Activated CD8-positive, alpha-beta T cell treated with anti-CD3 and anti-CD28 coated beads for 36 hours (primary cell): ENCODE measurements at regions not wholly inside any gene's neighbourhood (a gene's known extent, or its start where the extent isn't known, plus 50 kb on each side); places are given as distances from the start of the nearest gene placed in this dataset.
"Not testable (repeated sequence)": the region's sequence is repeated elsewhere in the genome, so short reads cannot be mapped to it uniquely, and the experiment has no call there.

Source experiments
- ATAC-seq: fragments of 200-7000 bp; cut with Tn5 transposase; one replicate; pipeline ENCODE4 v1.10.0; 2021; ENCODE audit warnings: mild to moderate bottlenecking, moderate library complexity
- CTCF ChIA-PET: fragments of 350-600 bp; sonication (Branson Sonifier 250); formaldehyde crosslinking; loops from one replicate; lab custom pipeline; 2021; ENCODE audit warnings: antibody characterized with exemption; lab: Charles Lee
- POLR2A ChIA-PET: fragments of 350-600 bp; sonication (Branson Sonifier 250); formaldehyde crosslinking; loops from one replicate; lab custom pipeline; 2021; ENCODE audit warnings: antibody characterized with exemption; lab: Charles Lee
- DNase-seq: peaks from one replicate; pipeline ENCODE4 v3.0.0-alpha.2; 2020
- H3K27ac Mint-ChIP-seq: one replicate; pipeline ENCODE4 v1.8.0; 2021; ENCODE audit warnings: mild to moderate bottlenecking, mixed read lengths
- H3K27me3 Mint-ChIP-seq: one replicate; pipeline ENCODE4 v1.8.0; 2021; ENCODE audit warnings: mixed read lengths
- H3K36me3 Mint-ChIP-seq: one replicate; pipeline ENCODE4 v1.8.0; 2021; ENCODE audit warnings: low read depth, mixed read lengths
- H3K4me1 Mint-ChIP-seq: one replicate; pipeline ENCODE4 v1.8.0; 2021; ENCODE audit warnings: low read depth, mixed read lengths
- H3K4me3 Mint-ChIP-seq: one replicate; pipeline ENCODE4 v1.8.0; 2021; ENCODE audit warnings: mild to moderate bottlenecking, moderate library complexity, mixed read lengths
- H3K9me3 Mint-ChIP-seq: one replicate; pipeline ENCODE4 v1.8.0; 2021; ENCODE audit warnings: mixed read lengths
- intact Hi-C: fragments of 100-400 bp; cut with micrococcal nuclease; formaldehyde crosslinking; loops from one replicate; pipeline ENCODE4 v1.10.0; 2022
- TF ChIP-seq, protein P1 (sequence below): fragments of 200-600 bp; IDR thresholded peaks from one replicate; pipeline ENCODE4 v1.8.0; 2022; ENCODE audit warnings: antibody characterized with exemption, mild to moderate bottlenecking

DNA sequence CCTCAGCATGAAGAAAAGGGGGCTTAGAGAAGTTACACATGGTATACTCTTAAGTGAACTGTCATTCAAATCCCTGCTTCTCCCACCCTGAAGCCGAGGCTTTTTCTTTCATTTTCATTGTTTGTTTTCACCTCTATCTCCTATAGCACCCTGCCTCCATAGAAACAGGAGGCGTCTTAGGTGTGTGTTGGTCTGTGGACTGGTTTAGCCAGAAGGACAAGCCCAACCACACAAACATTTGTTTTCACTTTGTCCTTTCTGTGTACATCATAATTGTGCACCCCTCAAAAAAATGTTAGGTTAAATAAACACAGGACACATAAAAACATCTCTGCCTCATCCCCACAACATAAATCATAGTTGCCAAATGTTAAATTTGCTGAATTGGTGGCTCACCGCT lies 73.3 kb upstream of the UBE2E2 start:
- H3K27ac Mint-ChIP-seq, result no peak overlapping the region
- H3K27me3 Mint-ChIP-seq, result no peaks in the 10 kb centered on the region
- TF ChIP-seq, protein P1, sequence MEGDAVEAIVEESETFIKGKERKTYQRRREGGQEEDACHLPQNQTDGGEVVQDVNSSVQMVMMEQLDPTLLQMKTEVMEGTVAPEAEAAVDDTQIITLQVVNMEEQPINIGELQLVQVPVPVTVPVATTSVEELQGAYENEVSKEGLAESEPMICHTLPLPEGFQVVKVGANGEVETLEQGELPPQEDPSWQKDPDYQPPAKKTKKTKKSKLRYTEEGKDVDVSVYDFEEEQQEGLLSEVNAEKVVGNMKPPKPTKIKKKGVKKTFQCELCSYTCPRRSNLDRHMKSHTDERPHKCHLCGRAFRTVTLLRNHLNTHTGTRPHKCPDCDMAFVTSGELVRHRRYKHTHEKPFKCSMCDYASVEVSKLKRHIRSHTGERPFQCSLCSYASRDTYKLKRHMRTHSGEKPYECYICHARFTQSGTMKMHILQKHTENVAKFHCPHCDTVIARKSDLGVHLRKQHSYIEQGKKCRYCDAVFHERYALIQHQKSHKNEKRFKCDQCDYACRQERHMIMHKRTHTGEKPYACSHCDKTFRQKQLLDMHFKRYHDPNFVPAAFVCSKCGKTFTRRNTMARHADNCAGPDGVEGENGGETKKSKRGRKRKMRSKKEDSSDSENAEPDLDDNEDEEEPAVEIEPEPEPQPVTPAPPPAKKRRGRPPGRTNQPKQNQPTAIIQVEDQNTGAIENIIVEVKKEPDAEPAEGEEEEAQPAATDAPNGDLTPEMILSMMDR, result no peak
- POLR2A ChIA-PET, result no interaction called here
- no peaks in the 10 kb centered on the region for H3K36me3 Mint-ChIP-seq
- DNase-seq (no peak), ATAC-seq (no peak)
- intact Hi-C loops, result no loop called here
- no peaks in the 10 kb centered on the region for H3K9me3 Mint-ChIP-seq
- H3K4me3 Mint-ChIP-seq, result no peak overlapping the region
- CTCF ChIA-PET, result no interaction called here
- H3K4me1 Mint-ChIP-seq, result no peaks in the 10 kb centered on the region

DNA sequence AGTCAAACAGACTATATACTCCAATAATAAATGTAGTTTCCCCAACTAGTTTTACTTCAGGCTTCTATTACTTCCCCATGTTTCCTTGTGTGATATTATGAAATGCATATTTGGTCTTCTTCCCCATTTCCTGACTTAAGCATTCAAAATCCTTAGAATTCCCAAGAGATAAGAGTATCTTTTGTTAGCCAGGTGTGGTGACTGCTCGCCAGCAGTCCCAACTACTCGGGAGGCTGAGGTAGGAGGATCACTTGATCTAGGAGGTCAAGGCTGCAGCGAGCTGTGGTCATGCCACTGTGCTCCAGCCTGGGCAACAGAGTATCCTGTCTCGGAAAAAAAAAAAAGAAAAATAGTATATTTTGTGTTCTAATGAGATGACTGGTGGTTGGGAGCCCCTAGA lies 72.7 kb upstream of the UBE2E2 start:
- ATAC-seq (no peak), DNase-seq (no peak)
- ChIA-PET POLR2A (no interaction called here), CTCF (no interaction called here)
- Mint-ChIP-seq H3K27me3 (no peaks in the 10 kb centered on the region), H3K36me3 (no peaks in the 10 kb centered on the region), H3K9me3 (no peaks in the 10 kb centered on the region), H3K4me3 (no peak overlapping the region), H3K4me1 (no peaks in the 10 kb centered on the region), H3K27ac (no peak overlapping the region)
- intact Hi-C loops, result no loop called here
- TF ChIP-seq, protein P1, result no peak

DNA sequence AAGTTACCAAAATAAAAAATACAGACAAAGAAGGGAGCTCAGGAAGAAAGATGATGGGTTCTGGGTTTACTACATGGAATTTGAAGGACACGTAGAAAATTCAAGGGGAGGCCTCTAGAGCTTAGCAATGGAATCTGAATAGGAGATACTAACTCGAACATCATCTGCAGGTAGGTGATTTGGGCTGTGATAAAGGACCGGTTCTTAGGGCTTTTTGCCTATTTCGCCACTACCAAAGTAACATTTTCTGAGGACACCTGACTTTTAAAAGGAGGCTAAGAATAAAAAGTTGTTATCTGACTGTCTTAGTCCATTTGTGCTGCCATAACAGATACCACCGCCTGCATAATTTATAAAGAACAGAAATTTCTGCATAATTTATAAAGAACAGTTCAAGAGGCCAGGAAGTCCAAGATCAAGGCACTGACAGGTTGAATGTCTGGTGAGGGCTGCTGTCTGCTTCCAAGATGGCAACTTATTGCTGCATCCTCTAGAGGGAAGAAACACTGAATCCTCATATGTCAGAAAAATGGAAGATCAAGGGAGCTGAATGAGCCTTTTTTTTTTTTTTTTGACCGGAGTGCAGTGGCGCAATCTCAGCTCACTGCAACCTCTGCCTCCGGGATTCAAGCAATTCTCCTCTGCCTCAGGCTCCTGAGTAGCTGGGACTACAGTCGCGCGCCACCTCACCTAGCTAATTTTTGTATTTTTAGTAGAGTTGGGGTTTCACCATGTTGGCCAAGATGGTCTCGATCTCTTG lies 67.9 kb upstream of the UBE2E2 start:
- CTCF ChIA-PET, result no interaction called here
- TF ChIP-seq, protein P1, result no peak
- H3K27me3 Mint-ChIP-seq, result no peaks in the 10 kb centered on the region
- H3K27ac Mint-ChIP-seq, result no peak overlapping the region
- no peak for DNase-seq
- H3K4me3 Mint-ChIP-seq, result no peak overlapping the region
- no peaks in the 10 kb centered on the region for H3K4me1 Mint-ChIP-seq
- ATAC-seq, result no peak
- peaks cover 3% of the 10 kb centered on the region for H3K9me3 Mint-ChIP-seq
- no peaks in the 10 kb centered on the region for H3K36me3 Mint-ChIP-seq
- intact Hi-C loops, result no loop called here
- POLR2A ChIA-PET, result interaction anchor here (0.6 kb wide), 1 partner anchor 643 kb away, joined by 4 read pairs; no protein-coding TSS in a partner anchor

DNA sequence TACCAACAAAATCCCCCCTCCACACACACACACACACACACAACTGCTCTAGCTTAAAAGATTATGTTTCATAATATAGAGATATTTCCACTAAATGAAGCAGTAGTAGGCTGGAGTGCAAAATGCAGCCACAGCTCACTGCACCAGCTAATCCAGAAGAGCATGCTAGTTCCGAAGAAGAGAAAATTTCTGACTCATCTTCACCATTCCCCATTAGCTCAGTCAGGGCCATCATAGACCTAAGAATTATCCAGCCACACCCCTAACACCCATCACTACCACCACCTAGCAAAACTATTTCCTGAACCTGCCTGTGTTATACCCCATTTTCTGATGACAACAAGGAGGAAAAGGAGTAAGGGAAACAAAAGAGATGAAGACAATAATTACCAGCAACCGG lies 67.1 kb upstream of the UBE2E2 start:
- intact Hi-C loops, result no loop called here
- POLR2A ChIA-PET, result interaction anchor here (0.7 kb wide), 1 partner anchor 39 kb away, joined by 3 read pairs; no protein-coding TSS in a partner anchor
- CTCF ChIA-PET, result no interaction called here
- no peak overlapping the region for H3K27ac Mint-ChIP-seq
- no peaks in the 10 kb centered on the region for H3K4me1 Mint-ChIP-seq
- H3K27me3 Mint-ChIP-seq, result no peaks in the 10 kb centered on the region
- TF ChIP-seq, protein P1, result no peak
- peaks cover 3% of the 10 kb centered on the region for H3K9me3 Mint-ChIP-seq
- no peak for DNase-seq
- no peak overlapping the region for H3K4me3 Mint-ChIP-seq
- no peaks in the 10 kb centered on the region for H3K36me3 Mint-ChIP-seq
- no peak for ATAC-seq

DNA sequence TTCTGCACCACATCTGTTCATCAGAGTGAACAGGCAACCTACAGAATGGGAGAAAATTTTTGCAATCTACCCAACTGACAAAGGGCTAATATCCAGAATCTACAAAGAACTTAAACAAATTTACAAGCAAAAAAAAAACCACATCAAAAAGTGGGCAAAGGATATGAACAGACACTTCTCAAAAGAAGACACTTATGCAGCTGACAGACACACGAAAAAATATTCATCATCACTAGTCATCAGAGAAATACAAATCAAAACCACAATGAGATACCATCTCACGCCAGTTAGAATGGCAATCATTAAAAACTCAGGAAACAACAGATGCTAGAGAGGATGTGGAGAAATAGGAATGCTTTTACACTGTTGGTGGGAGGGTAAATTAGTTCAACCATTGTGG lies 59.1 kb upstream of the UBE2E2 start:
- intact Hi-C loops, CTCF ChIA-PET, ATAC-seq, H3K36me3 Mint-ChIP-seq, POLR2A ChIA-PET, DNase-seq, H3K4me1 Mint-ChIP-seq, H3K27ac Mint-ChIP-seq, H3K4me3 Mint-ChIP-seq, H3K9me3 Mint-ChIP-seq, H3K27me3 Mint-ChIP-seq: not testable (repeated sequence)
